MM.1S (cell line): ENCODE measurements at regions not wholly inside any gene's neighbourhood (a gene's known extent, or its start where the extent isn't known, plus 50 kb on each side); places are given as distances from the start of the nearest gene placed in this dataset.

ENCODE experiments used
- CTCF ChIP-seq: fragments of 300-600 bp; sonication (generic); IDR thresholded peaks from 2 replicates; pipeline ENCODE4 v1.5.1; 2016; ENCODE audit warnings: antibody characterized with exemption, low read length, mixed read lengths
- EZH2 ChIP-seq: fragments of 300-600 bp; sonication (generic); optimal IDR thresholded peaks from 2 replicates; pipeline ENCODE3; 2017; ENCODE audit warnings: low read depth, mild to moderate bottlenecking, antibody characterized with exemption, low read length, mixed read lengths
- EZH2phosphoT487 ChIP-seq: fragments of 300-600 bp; sonication (generic); IDR thresholded peaks from 2 replicates; pipeline ENCODE4 v1.6.1; 2018; ENCODE audit warnings: antibody characterized with exemption, low read length

- no peak for TF ChIP-seq CTCF
- no peak for TF ChIP-seq EZH2phosphoT487
- no peak for TF ChIP-seq EZH2
These were observed 133.5 kb downstream of the UQCRFS1 start for GRCh38 chr19:29079356-29080032.
